ENCODE measurements at regions not wholly inside any gene's neighbourhood (a gene's known extent, or its start where the extent isn't known, plus 50 kb on each side); places are given as distances from the start of the nearest gene placed in this dataset.
"Not testable (repeated sequence)": the region's sequence is repeated elsewhere in the genome, so short reads cannot be mapped to it uniquely, and the experiment has no call there.

DNA sequence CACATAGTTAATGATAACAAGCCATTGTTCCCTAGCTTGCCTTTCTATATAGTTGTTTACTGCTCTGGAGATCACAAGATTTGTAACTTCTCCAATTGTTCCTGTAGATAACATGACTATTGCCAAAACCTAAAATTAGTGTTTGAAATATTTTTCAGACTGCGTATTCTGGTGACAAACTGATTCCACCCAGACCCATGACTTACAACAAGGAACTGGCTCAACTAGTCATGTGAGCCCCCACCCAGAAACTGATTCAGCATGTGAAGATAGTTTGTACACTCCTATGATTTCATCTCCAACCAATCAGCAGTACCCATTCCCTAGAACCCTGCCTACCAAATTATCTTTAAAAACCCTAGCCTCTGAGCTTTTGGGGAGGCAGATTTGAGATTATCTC is 131.4 kb upstream of the BCL9 start:
- ATAC-seq (no peak), DNase-seq (no peak)
- H3K27ac Mint-ChIP-seq, result no peak overlapping the region
- H3K27me3 Mint-ChIP-seq, result peaks cover 9% of the 10 kb centered on the region
- no peak overlapping the region for H3K4me3 Mint-ChIP-seq
- peaks cover 1% of the 10 kb centered on the region for H3K9me3 Mint-ChIP-seq
- ChIA-PET CTCF (no interaction called here), POLR2A (no interaction called here)
- intact Hi-C loops (cut with micrococcal nuclease), result no loop called here
- H3K36me3 Mint-ChIP-seq (ENCODE audit: low read depth), result no peaks in the 10 kb centered on the region
- H3K4me1 Mint-ChIP-seq (ENCODE audit: low read depth), result no peaks in the 10 kb centered on the region
- no peak for TF ChIP-seq CTCF (IDR thresholded peaks at IDR 0.05)

DNA sequence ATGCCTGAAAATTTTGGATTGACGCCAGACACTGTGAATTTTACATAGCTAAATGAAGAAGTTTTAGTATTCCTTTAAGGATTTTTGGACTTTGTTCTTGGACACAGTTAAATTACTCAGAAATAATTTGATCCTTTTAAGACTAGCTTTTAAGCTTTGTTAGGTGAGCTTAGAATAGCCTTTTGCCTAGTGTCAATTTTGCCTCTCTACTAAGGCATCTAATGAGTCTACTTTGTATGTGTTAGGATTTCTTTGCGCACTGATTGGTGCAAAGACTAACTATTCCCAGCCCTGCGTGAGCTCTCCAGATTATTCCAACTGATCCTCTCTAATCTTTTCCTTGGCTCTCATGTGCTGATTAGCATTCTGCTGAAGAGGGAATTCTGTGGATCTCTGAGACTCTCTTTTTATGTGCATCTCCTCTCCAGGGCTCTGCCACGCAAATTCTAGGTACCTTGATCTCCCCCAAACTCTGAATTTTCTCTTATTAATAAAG is 128.1 kb upstream of the BCL9 start:
- peaks cover 1% of the 10 kb centered on the region for H3K9me3 Mint-ChIP-seq
- TF ChIP-seq CTCF (IDR thresholded peaks at IDR 0.05), result no peak
- H3K4me3 Mint-ChIP-seq, result no peak overlapping the region
- ATAC-seq (no peak), DNase-seq (no peak)
- H3K27me3 Mint-ChIP-seq, result peaks cover 17% of the 10 kb centered on the region
- H3K36me3 Mint-ChIP-seq (ENCODE audit: low read depth), result no peaks in the 10 kb centered on the region
- ChIA-PET POLR2A (interaction anchor here (0.5 kb wide), 1 partner anchor 67 kb away, joined by 3 read pairs; no protein-coding TSS in a partner anchor), CTCF (no interaction called here)
- intact Hi-C loops (cut with micrococcal nuclease), result no loop called here
- no peak overlapping the region for H3K27ac Mint-ChIP-seq
- no peaks in the 10 kb centered on the region for H3K4me1 Mint-ChIP-seq (ENCODE audit: low read depth)

- ChIA-PET CTCF (no interaction called here), POLR2A (no interaction called here)
- H3K4me1 Mint-ChIP-seq (ENCODE audit: low read depth), result no peaks in the 10 kb centered on the region
- H3K4me3 Mint-ChIP-seq, result no peak overlapping the region
- no peak overlapping the region for H3K27ac Mint-ChIP-seq
- ATAC-seq (no peak), DNase-seq (no peak)
- intact Hi-C loops (cut with micrococcal nuclease), result no loop called here
- peaks cover 20% of the 10 kb centered on the region for H3K27me3 Mint-ChIP-seq
- H3K36me3 Mint-ChIP-seq (ENCODE audit: low read depth), result no peaks in the 10 kb centered on the region
- TF ChIP-seq CTCF (IDR thresholded peaks at IDR 0.05), result no peak
- H3K9me3 Mint-ChIP-seq, result no peaks in the 10 kb centered on the region
Measured at GRCh38 chr1:147414505-147415163, 126.7 kb upstream of the BCL9 start.

GRCh38 chr1:147417024-147417423 is 124.3 kb upstream of the BCL9 start:
- ATAC-seq (no peak), DNase-seq (no peak)
- Mint-ChIP-seq H3K9me3 (no peaks in the 10 kb centered on the region), H3K36me3 (ENCODE audit: low read depth) (no peaks in the 10 kb centered on the region), H3K27me3 (peaks cover 26% of the 10 kb centered on the region), H3K27ac (no peak overlapping the region), H3K4me3 (no peak overlapping the region), H3K4me1 (ENCODE audit: low read depth) (no peaks in the 10 kb centered on the region)
- ChIA-PET POLR2A (interaction anchor here (0.6 kb wide), 1 partner anchor 174 kb away, joined by 3 read pairs; no protein-coding TSS in a partner anchor), CTCF (no interaction called here)
- no peak for TF ChIP-seq CTCF (IDR thresholded peaks at IDR 0.05)
- intact Hi-C loops (cut with micrococcal nuclease), result no loop called here

- H3K27ac Mint-ChIP-seq; intact Hi-C loops (cut with micrococcal nuclease); H3K4me1 Mint-ChIP-seq (ENCODE audit: low read depth); H3K9me3 Mint-ChIP-seq; H3K36me3 Mint-ChIP-seq (ENCODE audit: low read depth); H3K4me3 Mint-ChIP-seq; CTCF ChIA-PET; ATAC-seq; POLR2A ChIA-PET; DNase-seq: not testable (repeated sequence)
- H3K27me3 Mint-ChIP-seq, result peaks cover 16% of the 10 kb centered on the region
Measured at GRCh38 chr1:147423100-147423827, 118.0 kb upstream of the BCL9 start.

Measured in activated CD8-positive, alpha-beta T cell treated with anti-CD3 and anti-CD28 coated beads for 36 hours (primary cell).